WTC11 (cell line): ENCODE measurements at regions not wholly inside any gene's neighbourhood (a gene's known extent, or its start where the extent isn't known, plus 50 kb on each side); places are given as distances from the start of the nearest gene placed in this dataset.

Source experiments
- ATAC-seq: fragments of 200-7000 bp; cut with Tn5 transposase; 2 replicates; pipeline ENCODE4 v1.10.0; 2021; ENCODE audit warnings: mild to moderate bottlenecking, moderate library complexity
- CTCF ChIA-PET: fragments of 300-600 bp; sonication (Branson Sonifier 250); formaldehyde crosslinking; loops from one replicate; lab custom pipeline; 2021; ENCODE audit warnings: antibody characterized with exemption; lab: Charles Lee
- POLR2A ChIA-PET: fragments of 350-600 bp; sonication (Branson Sonifier 250); formaldehyde crosslinking; loops from one replicate; lab custom pipeline; 2021; ENCODE audit warnings: antibody characterized with exemption; lab: Charles Lee
- DNase-seq: peaks from one replicate; pipeline ENCODE4 v3.0.0; 2021; ENCODE audit warnings: low spot score
- H3K27ac Mint-ChIP-seq: 2 replicates; pipeline ENCODE4 v1.8.0; 2021; ENCODE audit warnings: mixed read lengths
- H3K27me3 Mint-ChIP-seq: 2 replicates; pipeline ENCODE4 v1.8.0; 2021; ENCODE audit warnings: low read depth, mild to moderate bottlenecking, moderate library complexity, mixed read lengths
- H3K36me3 Mint-ChIP-seq: 2 replicates; pipeline ENCODE4 v1.8.0; 2021; ENCODE audit warnings: mixed read lengths
- H3K4me1 Mint-ChIP-seq: 2 replicates; pipeline ENCODE4 v1.8.0; 2022; ENCODE audit warnings: mixed read lengths
- H3K4me3 Mint-ChIP-seq: 2 replicates; pipeline ENCODE4 v1.8.0; 2021; ENCODE audit warnings: mild to moderate bottlenecking, moderate library complexity, mixed read lengths
- H3K9me3 Mint-ChIP-seq: 2 replicates; pipeline ENCODE4 v1.8.0; 2021; ENCODE audit warnings: mixed read lengths
- AR ChIP-seq: fragments of 250-450 bp; sonication (Bioruptor Pico); IDR thresholded peaks from 2 replicates; pipeline ENCODE4 v1.9.0; 2021; ENCODE audit warnings: mild to moderate bottlenecking
- CDX4 ChIP-seq: fragments of 250-450 bp; sonication (Bioruptor Pico); IDR thresholded peaks from 2 replicates; pipeline ENCODE4 v1.9.0; 2021; ENCODE audit warnings: moderate library complexity, mild to moderate bottlenecking, inconsistent platforms, borderline replicate concordance
- CREB1 ChIP-seq: sonication (generic); formaldehyde crosslinking; IDR thresholded peaks from 2 replicates; pipeline ENCODE4 v1.8.0; 2023; ENCODE audit warnings: mild to moderate bottlenecking, missing genetic modification reagents
- CTCF ChIP-seq: fragments of 200-600 bp; IDR thresholded peaks from 2 replicates; pipeline ENCODE4 v1.8.0; 2022; ENCODE audit warnings: antibody characterized with exemption
- E2F1 ChIP-seq: sonication (generic); formaldehyde crosslinking; IDR thresholded peaks from 2 replicates; pipeline ENCODE4 v1.8.0; 2022; ENCODE audit warnings: mild to moderate bottlenecking, missing genetic modification reagents
- E2F4 ChIP-seq: sonication (generic); formaldehyde crosslinking; IDR thresholded peaks from 2 replicates; pipeline ENCODE4 v1.8.1; 2022; ENCODE audit warnings: low read depth, mild to moderate bottlenecking, moderate library complexity, missing genetic modification reagents, borderline replicate concordance
- ESRRA ChIP-seq: sonication (generic); formaldehyde crosslinking; IDR thresholded peaks from 2 replicates; pipeline ENCODE4 v1.8.1; 2022; ENCODE audit warnings: mild to moderate bottlenecking, missing genetic modification reagents, borderline replicate concordance
- FOXP1 ChIP-seq: sonication (generic); formaldehyde crosslinking; IDR thresholded peaks from 2 replicates; pipeline ENCODE4 v1.8.0; 2022; ENCODE audit warnings: missing genetic modification reagents, mild to moderate bottlenecking, moderate library complexity, borderline replicate concordance
- FOXP4 ChIP-seq: sonication (generic); formaldehyde crosslinking; IDR thresholded peaks from 2 replicates; pipeline ENCODE4 v1.8.0; 2022; ENCODE audit warnings: mild to moderate bottlenecking, missing genetic modification reagents
- GABPB1 ChIP-seq: sonication (generic); formaldehyde crosslinking; IDR thresholded peaks from 2 replicates; pipeline ENCODE4 v1.8.1; 2023; ENCODE audit warnings: mild to moderate bottlenecking, missing genetic modification reagents
- GTF2I ChIP-seq: fragments of 250-450 bp; sonication (Bioruptor Pico); conservative IDR thresholded peaks from 2 replicates; pipeline ENCODE4 v1.4.0; 2021; ENCODE audit warnings: mild to moderate bottlenecking
- IRF1 ChIP-seq: sonication (generic); formaldehyde crosslinking; IDR thresholded peaks from 2 replicates; pipeline ENCODE4 v1.8.0; 2023; ENCODE audit warnings: missing genetic modification reagents
- NR2C2 ChIP-seq: sonication (generic); formaldehyde crosslinking; IDR thresholded peaks from 2 replicates; pipeline ENCODE4 v1.8.0; 2022; ENCODE audit warnings: mild to moderate bottlenecking, missing genetic modification reagents
- NR3C1 ChIP-seq: sonication (generic); formaldehyde crosslinking; conservative IDR thresholded peaks from 2 replicates; pipeline ENCODE4 v1.8.1; 2023; ENCODE audit warnings: low read depth, mild to moderate bottlenecking, missing genetic modification reagents
- OVOL2 ChIP-seq: fragments of 250-450 bp; sonication (Bioruptor Pico); IDR thresholded peaks from 2 replicates; pipeline ENCODE4 v1.9.0; 2021; ENCODE audit warnings: mild to moderate bottlenecking, borderline replicate concordance
- RORB ChIP-seq: fragments of 250-450 bp; sonication (Bioruptor Pico); IDR thresholded peaks from 2 replicates; pipeline ENCODE4 v1.9.0; 2021; ENCODE audit warnings: mild to moderate bottlenecking
- SP1 ChIP-seq: sonication (generic); formaldehyde crosslinking; conservative IDR thresholded peaks from 2 replicates; pipeline ENCODE4 v1.8.1; 2022; ENCODE audit warnings: missing genetic modification reagents
- TCF7 ChIP-seq: sonication (generic); formaldehyde crosslinking; IDR thresholded peaks from 2 replicates; pipeline ENCODE4 v1.8.0; 2022; ENCODE audit warnings: mild to moderate bottlenecking, low read depth, missing genetic modification reagents, moderate library complexity
- USF2 ChIP-seq: sonication (generic); formaldehyde crosslinking; IDR thresholded peaks from 2 replicates; pipeline ENCODE4 v1.8.1; 2023; ENCODE audit warnings: mild to moderate bottlenecking, missing genetic modification reagents, moderate library complexity
- ZBTB21 ChIP-seq: sonication (generic); formaldehyde crosslinking; IDR thresholded peaks from 2 replicates; pipeline ENCODE4 v1.8.1; 2023; ENCODE audit warnings: mild to moderate bottlenecking, missing genetic modification reagents, borderline replicate concordance
- ZMAT4 ChIP-seq: fragments of 250-450 bp; sonication (Bioruptor Pico); IDR thresholded peaks from 2 replicates; pipeline ENCODE4 v1.9.0; 2021; ENCODE audit warnings: mild to moderate bottlenecking
- ZNF121 ChIP-seq: sonication (generic); formaldehyde crosslinking; IDR thresholded peaks from 2 replicates; pipeline ENCODE4 v1.8.0; 2023; ENCODE audit warnings: missing genetic modification reagents
- ZNF219 ChIP-seq: sonication (generic); formaldehyde crosslinking; IDR thresholded peaks from 2 replicates; pipeline ENCODE4 v1.8.0; 2023; ENCODE audit warnings: missing genetic modification reagents, mild to moderate bottlenecking, borderline replicate concordance
- ZNF263 ChIP-seq: sonication (generic); formaldehyde crosslinking; IDR thresholded peaks from 2 replicates; pipeline ENCODE4 v1.8.1; 2022; ENCODE audit warnings: low read depth, mild to moderate bottlenecking, moderate library complexity, missing genetic modification reagents

GRCh38 chr2:234146087-234146826 is 95.8 kb downstream of the SPP2 start:
- H3K27ac Mint-ChIP-seq: no peak overlapping the region
- no peaks in the 10 kb centered on the region for H3K36me3 Mint-ChIP-seq
- ChIA-PET CTCF (interaction anchor here (1.8 kb wide), 1 partner anchor 11 kb away, joined by 4 read pairs; no protein-coding TSS in a partner anchor), POLR2A (interaction anchor here (0.5 kb wide), 1 partner anchor 19 kb away, joined by 3 read pairs; no protein-coding TSS in a partner anchor)
- H3K9me3 Mint-ChIP-seq: no peaks in the 10 kb centered on the region; the same call in 1 of the 2 replicates
- no peak for ATAC-seq
- no peak for DNase-seq
- no peak for TF ChIP-seq FOXP1 (CRISPR knock-in tag)
- TF ChIP-seq TCF7 (CRISPR knock-in tag): no peak
- TF ChIP-seq CREB1 (CRISPR knock-in tag): no peak
- no peak for TF ChIP-seq OVOL2 (CRISPR knock-in tag)
- no peak for TF ChIP-seq NR3C1
- no peak for TF ChIP-seq GABPB1 (CRISPR knock-in tag)
- TF ChIP-seq CDX4 (CRISPR knock-in tag): no peak
- no peak for TF ChIP-seq USF2
- TF ChIP-seq E2F1 (CRISPR knock-in tag): no peak
- TF ChIP-seq ZNF219: no peak
- no peak for TF ChIP-seq IRF1 (CRISPR knock-in tag)
- no peak for TF ChIP-seq RORB (CRISPR knock-in tag)
- TF ChIP-seq ZMAT4 (CRISPR knock-in tag): no peak
- no peak for TF ChIP-seq ZBTB21 (CRISPR knock-in tag)
- no peak for TF ChIP-seq ZNF263 (CRISPR knock-in tag)
- TF ChIP-seq AR (CRISPR knock-in tag): no peak
- TF ChIP-seq ZNF121 (CRISPR knock-in tag): no peak
- TF ChIP-seq SP1 (CRISPR knock-in tag): no peak
- H3K27me3 Mint-ChIP-seq: no peaks in the 10 kb centered on the region; the same call in 1 of the 2 replicates
- H3K4me1 Mint-ChIP-seq: no peaks in the 10 kb centered on the region
- no peak overlapping the region for H3K4me3 Mint-ChIP-seq

GRCh38 chr2:234145511-234145910 is 95.0 kb downstream of the SPP2 start:
- Mint-ChIP-seq H3K27ac (no peak overlapping the region), H3K4me1 (no peaks in the 10 kb centered on the region), H3K27me3 (no peaks in the 10 kb centered on the region; the same call in 1 of the 2 replicates), H3K36me3 (no peaks in the 10 kb centered on the region), H3K4me3 (no peak overlapping the region), H3K9me3 (no peaks in the 10 kb centered on the region; the same call in 1 of the 2 replicates)
- ChIA-PET POLR2A (no interaction called here), CTCF (no interaction called here)
- no peak for DNase-seq
- no peak for ATAC-seq
- TF ChIP-seq OVOL2 (CRISPR knock-in tag) (no peak), E2F4 (CRISPR knock-in tag) (no peak), FOXP4 (CRISPR knock-in tag) (no peak), GTF2I (no peak), NR2C2 (CRISPR knock-in tag) (no peak), CTCF (no peak), ESRRA (CRISPR knock-in tag) (no peak)
